ENCODE measurements at regions not wholly inside any gene's neighbourhood (a gene's known extent, or its start where the extent isn't known, plus 50 kb on each side); places are given as distances from the start of the nearest gene placed in this dataset.
A peak's percentile ranks its signal among the peaks of the same experiment; 100 is the strongest.

- TF ChIP-seq HOMEZ (CRISPR knock-in tag; IDR thresholded peaks at IDR 0.05; ENCODE audit: low read depth) (peak; percentile 69), TARDBP (CRISPR knock-in tag; IDR thresholded peaks at IDR 0.05) (peak; percentile 71; the same call in 1 of the 2 replicates), ZNF260 (CRISPR knock-in tag; IDR thresholded peaks at IDR 0.05; ENCODE audit: borderline replicate concordance, low read depth) (no peak), ZXDC (CRISPR knock-in tag; IDR thresholded peaks at IDR 0.05) (no peak), FOXA3 (CRISPR knock-in tag; IDR thresholded peaks at IDR 0.05) (peak; percentile 73), NR2F2 (IDR thresholded peaks at IDR 0.05; ENCODE audit: borderline replicate concordance, low read depth) (peak; percentile 58; the same call in 1 of the 2 replicates), ZNF292 (CRISPR knock-in tag; IDR thresholded peaks at IDR 0.05; ENCODE audit: borderline replicate concordance, low read depth) (peak; percentile 86), GFI1 (CRISPR knock-in tag; IDR thresholded peaks at IDR 0.05; ENCODE audit: borderline replicate concordance) (peak; percentile 40; the same call in 1 of the 2 replicates), ZNF432 (CRISPR knock-in tag; IDR thresholded peaks at IDR 0.05; ENCODE audit: borderline replicate concordance) (no peak), STAG1 (CRISPR knock-in tag; IDR thresholded peaks at IDR 0.05) (peak; percentile 41), ZKSCAN5 (CRISPR knock-in tag; IDR thresholded peaks at IDR 0.05) (peak; percentile 79; the same call in 1 of the 2 replicates), ZNF773 (CRISPR knock-in tag; IDR thresholded peaks at IDR 0.05; ENCODE audit: borderline replicate concordance) (no peak), ZNF891 (CRISPR knock-in tag; IDR thresholded peaks at IDR 0.05) (no peak), SALL1 (CRISPR knock-in tag; IDR thresholded peaks at IDR 0.05) (peak; percentile 92), ZNF577 (CRISPR knock-in tag; IDR thresholded peaks at IDR 0.05; ENCODE audit: borderline replicate concordance, low read depth) (no peak), ZNF143 (CRISPR knock-in tag; IDR thresholded peaks at IDR 0.05) (no peak), ZNF792 (CRISPR knock-in tag; IDR thresholded peaks at IDR 0.05) (0 out of 2 replicates have a peak, but pooled peaks have one; percentile 28), KDM6A (CRISPR knock-in tag; IDR thresholded peaks at IDR 0.05; ENCODE audit: low read depth) (0 out of 2 replicates have a peak, but pooled peaks have one; percentile 25), ZNF317 (CRISPR knock-in tag; IDR thresholded peaks at IDR 0.05) (0 out of 2 replicates have a peak, but pooled peaks have one; percentile 29), CBX2 (IDR thresholded peaks at IDR 0.05; ENCODE audit: low read depth, low read length) (no peak), CBX2 (CRISPR knock-in tag; IDR thresholded peaks at IDR 0.05; ENCODE audit: low read depth) (peak; percentile 26; the same call in 1 of the 2 replicates), SKIL (CRISPR knock-in tag; IDR thresholded peaks at IDR 0.05; ENCODE audit: borderline replicate concordance) (peak; percentile 55; the same call in 1 of the 2 replicates), KLF15 (CRISPR knock-in tag; IDR thresholded peaks at IDR 0.05; ENCODE audit: borderline replicate concordance) (no peak), DMAP1 (CRISPR knock-in tag; IDR thresholded peaks at IDR 0.05) (0 out of 2 replicates have a peak, but pooled peaks have one; percentile 17)
Measured at GRCh38 chr16:73161977-73162376, 114.0 kb upstream of the ZFHX3 start (continued).

Data from HepG2 (cell line).